Neuron (in vitro differentiated cells): ENCODE measurements at regions not wholly inside any gene's neighbourhood (a gene's known extent, or its start where the extent isn't known, plus 50 kb on each side); places are given as distances from the start of the nearest gene placed in this dataset.

Source experiments
- H2AFZ ChIP-seq: one replicate; pipeline ENCODE4 v1.6.1; 2013; ENCODE audit warnings: low read depth, mild to moderate bottlenecking, inconsistent platforms, low read length, moderate library complexity
- H3K27me3 ChIP-seq: one replicate; pipeline ENCODE4 v1.6.1; 2013; ENCODE audit warnings: low read length; ENCODE audit not compliant: insufficient read depth
- H3K36me3 ChIP-seq: one replicate; pipeline ENCODE4 v1.6.1; 2013; ENCODE audit warnings: low read length; ENCODE audit not compliant: insufficient read depth
- H3K4me1 ChIP-seq: one replicate; pipeline ENCODE4 v1.6.1; 2013; ENCODE audit warnings: low read length; ENCODE audit not compliant: insufficient read depth
- H3K4me3 ChIP-seq: 2 replicates; pipeline ENCODE4 v1.5.1; 2013; ENCODE audit warnings: mild to moderate bottlenecking, low read length, moderate library complexity
- H3K9me3 ChIP-seq: one replicate; pipeline ENCODE4 v1.6.1; 2013; ENCODE audit warnings: low read length

DNA sequence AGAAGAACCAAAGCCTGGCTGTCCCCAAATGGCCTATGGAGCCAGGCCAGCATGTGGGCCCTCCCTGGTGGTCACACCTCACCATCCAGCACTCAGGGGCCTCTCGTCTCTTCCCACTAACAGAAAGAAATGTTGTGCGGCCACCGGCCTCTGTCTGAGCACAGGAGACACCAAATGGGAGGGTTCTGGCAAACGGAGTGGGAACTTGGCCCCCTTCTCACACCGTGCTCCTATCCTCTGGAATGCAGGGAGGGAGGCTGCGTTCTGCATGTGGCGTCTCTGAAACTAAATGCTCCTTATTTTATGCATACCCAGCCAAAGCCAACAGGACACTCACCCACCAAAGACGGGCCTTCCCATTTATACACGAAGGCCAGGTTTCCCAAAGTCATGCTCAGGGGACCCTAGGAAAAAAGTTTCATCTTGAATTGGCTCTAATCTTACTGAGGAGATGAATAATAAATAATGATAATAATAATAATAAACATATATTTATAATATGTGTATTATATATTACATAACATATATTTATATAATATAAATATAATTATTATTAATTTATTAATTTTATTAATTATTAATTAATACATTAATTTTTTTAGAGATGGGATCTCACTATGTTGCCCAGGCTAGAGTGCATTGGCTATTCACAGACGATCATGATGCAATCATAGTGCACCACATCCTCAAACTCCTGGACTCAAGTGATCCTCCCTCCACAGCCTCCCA, 102.4 kb downstream of the FOXF2 start:
- no peaks in the 10 kb centered on the region for H3K4me1 ChIP-seq
- H2AFZ ChIP-seq, result no peak overlapping the region
- no peak overlapping the region for H3K4me3 ChIP-seq
- no peaks in the 10 kb centered on the region for H3K9me3 ChIP-seq
- no peaks in the 10 kb centered on the region for H3K36me3 ChIP-seq
- H3K27me3 ChIP-seq, result no peaks in the 10 kb centered on the region

DNA sequence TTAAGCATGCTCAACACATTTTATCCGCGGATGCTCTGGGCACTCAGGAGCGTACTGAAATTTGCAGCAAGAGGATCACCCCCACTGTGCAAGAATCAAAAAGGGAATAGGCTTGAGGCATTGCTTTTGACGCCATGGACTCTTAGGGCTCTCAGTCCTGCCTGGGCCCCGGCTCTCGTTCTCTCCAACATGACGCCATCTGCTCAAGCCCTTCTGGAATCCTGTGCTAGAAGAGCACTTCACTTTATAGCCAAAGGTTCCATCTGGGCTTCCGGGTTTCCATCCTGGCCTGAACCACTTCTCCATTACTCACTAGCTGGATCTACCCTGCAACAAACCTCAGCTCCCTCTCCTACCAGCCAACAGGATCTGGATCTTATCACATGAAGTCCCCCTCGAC, 105.3 kb downstream of the FOXF2 start:
- H3K4me1 ChIP-seq, result no peaks in the 10 kb centered on the region
- no peak overlapping the region for H3K4me3 ChIP-seq
- H3K9me3 ChIP-seq, result no peaks in the 10 kb centered on the region
- no peak overlapping the region for H2AFZ ChIP-seq
- no peaks in the 10 kb centered on the region for H3K27me3 ChIP-seq
- no peaks in the 10 kb centered on the region for H3K36me3 ChIP-seq

DNA sequence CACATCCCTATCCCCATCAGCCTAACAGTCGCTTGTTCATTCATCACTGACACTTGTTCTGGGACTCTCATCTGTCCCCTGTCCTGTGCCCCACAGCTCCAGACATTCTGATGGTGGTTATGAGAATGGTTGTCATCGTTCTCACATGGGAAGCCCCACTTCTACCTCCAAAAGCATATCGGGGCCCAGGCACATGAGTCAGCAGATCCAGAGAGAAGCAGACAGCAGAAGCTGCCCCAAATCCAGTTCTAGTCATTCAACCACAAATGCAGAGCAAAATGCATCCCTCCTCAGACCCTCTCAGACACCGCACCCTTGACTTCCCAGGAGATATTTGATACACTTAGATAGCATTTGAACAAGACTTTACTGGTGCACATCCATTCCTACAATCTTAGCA, 106.0 kb downstream of the FOXF2 start:
- H3K4me1 ChIP-seq, result no peaks in the 10 kb centered on the region
- no peaks in the 10 kb centered on the region for H3K27me3 ChIP-seq
- H2AFZ ChIP-seq, result no peak overlapping the region
- H3K36me3 ChIP-seq, result no peaks in the 10 kb centered on the region
- H3K9me3 ChIP-seq, result no peaks in the 10 kb centered on the region
- no peak overlapping the region for H3K4me3 ChIP-seq

DNA sequence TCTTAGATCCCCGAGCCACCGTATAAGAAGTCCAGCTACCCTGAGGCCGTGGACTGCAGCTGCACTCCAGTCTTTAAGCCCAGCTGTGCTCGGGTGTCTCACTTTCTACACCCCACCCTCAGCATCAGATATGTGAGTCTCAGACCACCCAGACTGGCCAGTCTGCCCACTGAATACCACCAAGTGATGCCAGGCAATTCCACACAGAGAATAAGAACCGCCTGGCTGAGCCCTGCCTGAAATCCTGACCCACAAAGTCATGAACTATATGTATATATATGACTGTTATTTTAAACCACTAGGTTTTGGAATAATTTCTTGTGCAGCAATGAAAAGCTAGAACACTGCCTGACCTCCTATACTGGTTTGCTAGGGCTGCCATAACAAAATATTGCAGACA, 106.7 kb downstream of the FOXF2 start:
- Histone ChIP-seq H2AFZ (no peak overlapping the region), H3K4me3 (no peak overlapping the region), H3K9me3 (no peaks in the 10 kb centered on the region), H3K27me3 (no peaks in the 10 kb centered on the region), H3K36me3 (no peaks in the 10 kb centered on the region), H3K4me1 (no peaks in the 10 kb centered on the region)

DNA sequence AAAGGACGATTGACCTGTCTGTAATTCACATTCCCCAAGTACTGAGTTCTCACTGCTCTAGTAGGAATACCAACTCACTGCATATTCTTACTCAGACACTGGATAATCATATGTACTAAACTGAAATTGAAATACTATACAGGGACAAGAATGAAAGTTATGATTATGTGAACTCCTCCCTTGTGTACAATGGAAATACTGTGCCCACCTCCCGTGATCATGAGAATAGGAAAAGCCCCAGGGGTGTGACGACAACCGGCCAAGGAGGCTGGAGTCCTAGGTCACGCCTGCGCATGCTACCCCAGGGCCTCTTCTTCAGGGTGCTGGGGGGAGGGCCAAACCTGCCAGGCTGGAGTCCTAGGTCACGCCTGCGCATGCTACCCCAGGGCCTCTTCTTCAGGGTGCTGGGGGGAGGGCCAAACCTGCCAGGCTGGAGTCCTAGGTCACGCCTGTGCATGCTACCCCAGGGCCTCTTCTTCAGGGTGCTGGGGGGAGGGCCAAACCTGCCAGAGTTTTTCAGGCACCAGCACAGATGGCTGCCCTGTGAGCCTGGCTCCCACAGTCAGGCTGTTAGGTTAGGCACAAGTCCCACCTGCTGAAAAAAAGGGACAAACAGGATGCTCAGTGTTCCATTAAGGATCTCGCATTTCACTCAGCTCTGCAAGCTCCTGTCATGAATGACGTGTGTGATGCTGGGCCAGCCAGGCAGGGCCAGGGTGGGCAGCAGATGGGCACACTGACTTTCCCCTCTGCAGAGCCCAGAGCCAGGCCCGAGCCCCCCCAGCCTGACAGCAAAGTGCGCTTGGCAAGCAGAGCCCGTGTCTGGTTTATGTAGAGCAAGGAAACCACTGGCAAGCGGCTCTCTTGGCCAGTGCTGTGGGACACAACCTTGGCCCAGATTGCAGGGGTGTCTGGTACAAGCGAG, 107.7 kb downstream of the FOXF2 start:
- Histone ChIP-seq H3K9me3 (no peaks in the 10 kb centered on the region), H3K4me1 (no peaks in the 10 kb centered on the region), H3K27me3 (no peaks in the 10 kb centered on the region), H3K4me3 (no peak overlapping the region), H3K36me3 (no peaks in the 10 kb centered on the region), H2AFZ (no peak overlapping the region)

DNA sequence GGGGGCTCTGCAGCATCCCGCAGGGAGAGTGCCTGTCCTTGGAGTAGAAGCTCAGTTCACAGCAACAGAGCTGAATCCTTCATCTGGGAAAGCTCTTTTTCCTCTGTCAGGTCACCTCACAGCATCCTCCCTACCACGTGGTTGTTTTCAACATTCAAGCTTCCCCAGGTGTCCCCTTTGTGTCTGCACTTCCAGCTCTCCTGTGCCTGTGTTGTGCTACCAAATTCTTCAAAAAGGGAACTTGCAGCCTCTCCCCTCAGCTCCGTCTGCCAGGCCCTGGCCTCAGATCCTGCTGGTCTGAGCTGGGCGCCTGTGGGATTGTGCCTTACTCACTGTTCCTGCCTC, 108.4 kb downstream of the FOXF2 start:
- Histone ChIP-seq H3K9me3 (no peaks in the 10 kb centered on the region), H3K4me3 (no peak overlapping the region), H3K27me3 (no peaks in the 10 kb centered on the region), H3K36me3 (no peaks in the 10 kb centered on the region), H3K4me1 (no peaks in the 10 kb centered on the region), H2AFZ (no peak overlapping the region)

DNA sequence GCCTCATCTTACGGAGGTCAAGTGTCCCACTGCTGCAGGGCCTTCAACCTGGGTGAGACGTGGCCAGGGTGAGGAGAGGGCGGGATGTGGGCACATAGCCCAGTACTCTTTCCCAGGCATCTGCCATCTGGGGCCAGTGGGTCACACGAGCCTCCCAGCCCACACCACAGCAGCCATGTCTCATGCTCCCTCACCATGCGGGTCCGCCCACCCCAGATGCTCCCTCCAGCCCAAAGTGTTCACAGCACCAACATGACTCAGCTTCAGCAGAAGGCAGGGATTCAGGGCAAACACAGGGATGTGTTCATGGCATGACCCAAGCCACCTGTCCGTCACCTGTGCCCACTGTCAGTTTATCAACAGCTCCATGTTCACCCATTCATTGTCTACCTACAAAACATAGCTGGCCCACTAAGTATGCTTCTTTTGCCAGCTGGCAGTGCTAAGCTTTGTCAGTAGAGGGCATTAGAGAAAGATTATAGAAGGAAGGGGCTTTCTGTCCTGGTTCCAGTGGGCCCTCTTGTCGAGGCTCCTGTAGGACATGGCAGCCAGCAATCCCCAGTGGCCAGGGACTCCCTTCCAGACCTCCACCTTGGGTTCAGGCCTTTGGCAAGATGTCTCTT, 109.2 kb downstream of the FOXF2 start:
- Histone ChIP-seq H3K4me1 (no peaks in the 10 kb centered on the region), H2AFZ (no peak overlapping the region), H3K9me3 (no peaks in the 10 kb centered on the region), H3K27me3 (no peaks in the 10 kb centered on the region), H3K36me3 (no peaks in the 10 kb centered on the region), H3K4me3 (no peak overlapping the region)

DNA sequence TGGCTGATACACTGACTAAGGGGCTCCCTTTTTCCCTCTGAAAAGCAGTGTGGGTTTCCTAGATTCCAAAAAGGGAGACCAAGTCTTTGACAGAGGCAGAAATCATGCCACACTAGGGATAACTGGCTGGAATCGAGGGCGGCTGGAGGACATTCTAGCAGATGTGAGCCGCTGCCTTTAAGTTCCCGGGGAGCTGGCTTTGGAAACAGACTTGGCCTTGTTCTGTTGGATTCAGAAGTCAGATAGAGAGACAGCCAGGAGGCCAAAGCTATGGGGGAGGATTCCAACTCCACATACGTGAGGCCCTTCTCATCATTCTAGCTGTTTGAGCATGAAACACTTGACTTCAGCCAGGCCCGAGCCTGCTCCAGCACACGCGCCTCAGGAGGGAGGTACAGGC, 109.9 kb upstream of the FOXC1 start:
- Histone ChIP-seq H3K4me3 (no peak overlapping the region), H3K9me3 (no peaks in the 10 kb centered on the region), H2AFZ (no peak overlapping the region), H3K27me3 (no peaks in the 10 kb centered on the region), H3K4me1 (no peaks in the 10 kb centered on the region), H3K36me3 (no peaks in the 10 kb centered on the region)

DNA sequence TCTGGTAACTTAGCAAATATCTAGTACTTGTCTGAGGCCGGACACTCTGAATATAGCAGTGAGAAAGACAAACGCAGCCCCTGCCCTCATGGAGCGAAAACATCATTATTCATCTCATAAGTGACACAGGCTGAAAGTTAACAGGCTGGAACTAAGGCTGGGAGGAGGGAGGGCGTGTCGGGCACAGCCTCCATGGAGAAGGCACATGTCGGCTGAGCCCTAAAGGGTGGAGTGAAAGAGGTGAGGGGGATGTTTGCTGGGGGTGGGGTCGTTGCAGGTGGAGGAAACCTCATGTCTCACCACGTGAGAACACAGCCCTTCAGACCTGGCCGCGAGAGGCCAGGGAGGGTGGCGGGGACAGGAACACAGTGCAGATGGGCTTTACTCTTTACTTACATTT, 108.8 kb upstream of the FOXC1 start:
- H3K9me3 ChIP-seq, result no peaks in the 10 kb centered on the region
- H3K4me1 ChIP-seq, result no peaks in the 10 kb centered on the region
- H3K4me3 ChIP-seq, result no peak overlapping the region
- H3K27me3 ChIP-seq, result no peaks in the 10 kb centered on the region
- no peaks in the 10 kb centered on the region for H3K36me3 ChIP-seq
- H2AFZ ChIP-seq, result no peak overlapping the region

DNA sequence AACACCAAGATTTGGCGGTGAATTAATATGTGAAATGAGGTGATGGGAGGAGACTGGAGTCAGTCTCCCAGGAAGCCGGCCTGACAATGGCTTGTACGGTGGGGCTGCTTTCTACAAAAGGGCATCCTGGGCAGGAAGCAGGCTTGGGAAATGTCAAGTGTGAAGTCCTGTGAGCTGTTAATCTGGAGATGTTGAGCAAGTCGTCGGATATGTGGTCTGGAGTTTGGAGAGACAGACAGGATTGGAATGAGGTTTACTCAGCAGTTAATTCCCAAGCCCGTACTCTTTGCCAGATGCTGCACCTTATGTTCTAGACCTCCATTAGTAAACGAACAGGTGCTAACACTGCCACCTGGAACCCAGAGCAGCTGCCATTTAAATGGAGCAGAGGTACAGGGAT, 107.7 kb upstream of the FOXC1 start:
- Histone ChIP-seq H3K4me1 (no peaks in the 10 kb centered on the region), H3K4me3 (no peak overlapping the region), H3K36me3 (no peaks in the 10 kb centered on the region), H3K27me3 (no peaks in the 10 kb centered on the region), H3K9me3 (no peaks in the 10 kb centered on the region), H2AFZ (no peak overlapping the region)

DNA sequence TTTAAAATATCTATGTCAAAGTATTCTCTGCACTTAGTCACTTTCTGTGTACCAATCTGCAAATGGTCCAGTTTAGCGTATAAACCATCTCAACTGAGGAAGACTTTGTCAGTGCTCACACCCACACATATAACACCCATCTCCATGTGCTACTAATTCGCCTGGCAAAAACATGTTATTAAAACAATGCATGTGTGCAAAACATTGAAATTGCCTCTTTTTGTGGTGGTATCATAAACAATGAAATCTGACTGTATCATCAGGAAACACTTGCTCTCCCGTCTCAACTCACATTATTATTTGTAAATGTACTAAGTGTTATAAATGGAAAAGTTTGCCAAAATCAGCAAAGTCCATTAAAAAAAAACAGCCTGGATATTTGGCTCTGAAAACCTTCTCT, 105.9 kb upstream of the FOXC1 start:
- H3K36me3 ChIP-seq, result no peaks in the 10 kb centered on the region
- no peaks in the 10 kb centered on the region for H3K9me3 ChIP-seq
- H3K4me1 ChIP-seq, result no peaks in the 10 kb centered on the region
- H3K27me3 ChIP-seq, result no peaks in the 10 kb centered on the region
- no peak overlapping the region for H2AFZ ChIP-seq
- H3K4me3 ChIP-seq, result no peak overlapping the region

DNA sequence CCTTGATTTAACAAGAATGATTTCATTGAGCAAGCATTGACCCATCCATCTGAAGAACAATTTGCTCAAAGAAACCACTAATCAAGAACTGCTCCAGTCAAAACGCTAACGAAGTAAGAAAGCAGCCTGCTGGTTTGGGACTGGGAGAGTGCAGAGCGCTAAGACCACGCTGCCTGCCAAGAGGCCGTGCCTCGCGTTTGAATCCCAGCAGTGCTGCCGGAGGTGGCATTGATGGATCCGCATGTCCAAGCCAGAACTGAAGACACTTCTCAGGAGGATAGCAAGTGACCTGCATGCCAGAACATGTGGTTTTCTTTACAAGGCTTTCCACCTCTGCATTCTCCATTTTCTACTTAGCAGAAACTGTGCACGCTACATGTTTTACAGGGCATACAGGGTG, 105.2 kb upstream of the FOXC1 start:
- Histone ChIP-seq H3K4me1 (no peaks in the 10 kb centered on the region), H3K9me3 (no peaks in the 10 kb centered on the region), H2AFZ (no peak overlapping the region), H3K36me3 (no peaks in the 10 kb centered on the region), H3K27me3 (no peaks in the 10 kb centered on the region), H3K4me3 (no peak overlapping the region)

DNA sequence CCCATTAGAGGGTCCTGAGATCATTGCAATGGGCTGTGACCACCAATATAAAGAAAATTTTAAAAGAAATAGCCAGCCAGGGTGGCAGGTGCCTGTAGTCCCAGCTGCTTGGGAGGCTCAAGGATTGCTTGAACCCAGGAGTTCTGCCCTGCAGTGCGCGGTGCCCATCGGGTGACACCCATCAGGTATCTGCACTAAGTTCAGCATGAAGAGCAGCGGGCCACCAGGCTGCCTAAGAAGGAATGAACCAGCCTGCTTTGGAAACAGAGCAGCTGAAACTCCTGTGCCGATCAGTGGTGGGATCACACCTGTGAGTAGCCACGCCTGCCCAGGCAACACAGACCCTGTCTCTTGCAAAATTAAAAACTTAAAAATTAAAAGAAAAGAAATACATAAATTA, 102.5 kb upstream of the FOXC1 start:
- no peaks in the 10 kb centered on the region for H3K27me3 ChIP-seq
- H3K4me1 ChIP-seq, result no peaks in the 10 kb centered on the region
- H3K4me3 ChIP-seq, result no peak overlapping the region
- H3K9me3 ChIP-seq, result no peaks in the 10 kb centered on the region
- H2AFZ ChIP-seq, result no peak overlapping the region
- no peaks in the 10 kb centered on the region for H3K36me3 ChIP-seq
